WTC11 (cell line): ENCODE measurements at regions not wholly inside any gene's neighbourhood (a gene's known extent, or its start where the extent isn't known, plus 50 kb on each side); places are given as distances from the start of the nearest gene placed in this dataset.
A peak's percentile ranks its signal among the peaks of the same experiment; 100 is the strongest.

Experiments
- ATAC-seq: fragments of 200-7000 bp; cut with Tn5 transposase; 2 replicates; pipeline ENCODE4 v1.10.0; 2021; ENCODE audit warnings: mild to moderate bottlenecking, moderate library complexity
- CTCF ChIA-PET: fragments of 300-600 bp; sonication (Branson Sonifier 250); formaldehyde crosslinking; loops from one replicate; lab custom pipeline; 2021; ENCODE audit warnings: antibody characterized with exemption; lab: Charles Lee
- POLR2A ChIA-PET: fragments of 350-600 bp; sonication (Branson Sonifier 250); formaldehyde crosslinking; loops from one replicate; lab custom pipeline; 2021; ENCODE audit warnings: antibody characterized with exemption; lab: Charles Lee
- DNase-seq: peaks from one replicate; pipeline ENCODE4 v3.0.0; 2021; ENCODE audit warnings: low spot score
- H3K27ac Mint-ChIP-seq: 2 replicates; pipeline ENCODE4 v1.8.0; 2021; ENCODE audit warnings: mixed read lengths
- H3K27me3 Mint-ChIP-seq: 2 replicates; pipeline ENCODE4 v1.8.0; 2021; ENCODE audit warnings: low read depth, mild to moderate bottlenecking, moderate library complexity, mixed read lengths
- H3K36me3 Mint-ChIP-seq: 2 replicates; pipeline ENCODE4 v1.8.0; 2021; ENCODE audit warnings: mixed read lengths
- H3K4me1 Mint-ChIP-seq: 2 replicates; pipeline ENCODE4 v1.8.0; 2022; ENCODE audit warnings: mixed read lengths
- H3K4me3 Mint-ChIP-seq: 2 replicates; pipeline ENCODE4 v1.8.0; 2021; ENCODE audit warnings: mild to moderate bottlenecking, moderate library complexity, mixed read lengths
- H3K9me3 Mint-ChIP-seq: 2 replicates; pipeline ENCODE4 v1.8.0; 2021; ENCODE audit warnings: mixed read lengths
- CBFB ChIP-seq: sonication (generic); formaldehyde crosslinking; IDR thresholded peaks from 2 replicates; pipeline ENCODE4 v1.8.1; 2022; ENCODE audit warnings: mild to moderate bottlenecking, low read depth, missing genetic modification reagents
- CREM ChIP-seq: sonication (generic); formaldehyde crosslinking; IDR thresholded peaks from 2 replicates; pipeline ENCODE4 v1.8.1; 2022; ENCODE audit warnings: mild to moderate bottlenecking, missing genetic modification reagents, moderate library complexity
- ETV6 ChIP-seq: sonication (generic); formaldehyde crosslinking; IDR thresholded peaks from 2 replicates; pipeline ENCODE4 v1.8.1; 2022; ENCODE audit warnings: mild to moderate bottlenecking, missing genetic modification reagents
- FOXJ3 ChIP-seq: sonication (generic); formaldehyde crosslinking; IDR thresholded peaks from 2 replicates; pipeline ENCODE4 v1.9.0; 2021; ENCODE audit warnings: missing genetic modification reagents, mild to moderate bottlenecking, borderline replicate concordance
- GABPB1 ChIP-seq: sonication (generic); formaldehyde crosslinking; IDR thresholded peaks from 2 replicates; pipeline ENCODE4 v1.8.1; 2023; ENCODE audit warnings: mild to moderate bottlenecking, missing genetic modification reagents
- GTF2I ChIP-seq: fragments of 250-450 bp; sonication (Bioruptor Pico); conservative IDR thresholded peaks from 2 replicates; pipeline ENCODE4 v1.4.0; 2021; ENCODE audit warnings: mild to moderate bottlenecking
- HMGXB4 ChIP-seq: sonication (generic); formaldehyde crosslinking; IDR thresholded peaks from 2 replicates; pipeline ENCODE4 v1.8.1; 2023; ENCODE audit warnings: mild to moderate bottlenecking, moderate library complexity, missing genetic modification reagents
- IRF2 ChIP-seq: sonication (generic); formaldehyde crosslinking; IDR thresholded peaks from 2 replicates; pipeline ENCODE4 v1.8.0; 2022; ENCODE audit warnings: low read depth, missing genetic modification reagents, borderline replicate concordance
- KAT7 ChIP-seq: sonication (generic); formaldehyde crosslinking; IDR thresholded peaks from 2 replicates; pipeline ENCODE4 v1.8.1; 2023; ENCODE audit warnings: missing genetic modification reagents, mild to moderate bottlenecking, borderline replicate concordance
- MAX ChIP-seq: sonication (generic); formaldehyde crosslinking; IDR thresholded peaks from 2 replicates; pipeline ENCODE4 v1.8.0; 2022; ENCODE audit warnings: mild to moderate bottlenecking, missing genetic modification reagents
- NR3C1 ChIP-seq: sonication (generic); formaldehyde crosslinking; conservative IDR thresholded peaks from 2 replicates; pipeline ENCODE4 v1.8.1; 2023; ENCODE audit warnings: low read depth, mild to moderate bottlenecking, missing genetic modification reagents
- OVOL2 ChIP-seq: fragments of 250-450 bp; sonication (Bioruptor Pico); IDR thresholded peaks from 2 replicates; pipeline ENCODE4 v1.9.0; 2021; ENCODE audit warnings: mild to moderate bottlenecking, borderline replicate concordance
- RELA ChIP-seq: sonication (generic); formaldehyde crosslinking; IDR thresholded peaks from 2 replicates; pipeline ENCODE4 v1.8.1; 2022; ENCODE audit warnings: missing genetic modification reagents, mild to moderate bottlenecking, borderline replicate concordance
- SMAD4 ChIP-seq: sonication (generic); formaldehyde crosslinking; IDR thresholded peaks from 2 replicates; pipeline ENCODE4 v1.8.0; 2022; ENCODE audit warnings: mild to moderate bottlenecking, missing genetic modification reagents
- ZNF219 ChIP-seq: sonication (generic); formaldehyde crosslinking; IDR thresholded peaks from 2 replicates; pipeline ENCODE4 v1.8.0; 2023; ENCODE audit warnings: missing genetic modification reagents, mild to moderate bottlenecking, borderline replicate concordance
- ZNF263 ChIP-seq: sonication (generic); formaldehyde crosslinking; IDR thresholded peaks from 2 replicates; pipeline ENCODE4 v1.8.1; 2022; ENCODE audit warnings: low read depth, mild to moderate bottlenecking, moderate library complexity, missing genetic modification reagents
- ZNF396 ChIP-seq: fragments of 250-450 bp; sonication (Bioruptor Pico); IDR thresholded peaks from 2 replicates; pipeline ENCODE4 v1.8.0; 2021; ENCODE audit warnings: mild to moderate bottlenecking, moderate library complexity, borderline replicate concordance
- ZNF423 ChIP-seq: fragments of 250-450 bp; sonication (Bioruptor Pico); IDR thresholded peaks from 2 replicates; pipeline ENCODE4 v2.1.2; 2022; ENCODE audit warnings: mild to moderate bottlenecking, moderate library complexity
- ZNF671 ChIP-seq: fragments of 250-450 bp; sonication (Bioruptor Pico); IDR thresholded peaks from 2 replicates; pipeline ENCODE4 v1.8.0; 2021; ENCODE audit warnings: mild to moderate bottlenecking
- TF ChIP-seq, protein P1 (sequence below): sonication (generic); formaldehyde crosslinking; IDR thresholded peaks from 2 replicates; pipeline ENCODE4 v1.8.0; 2022; ENCODE audit warnings: mild to moderate bottlenecking, missing genetic modification reagents
- TF ChIP-seq, protein P2 (sequence below): fragments of 250-450 bp; sonication (Bioruptor Pico); IDR thresholded peaks from 2 replicates; pipeline ENCODE4 v1.8.0; 2021; ENCODE audit warnings: mild to moderate bottlenecking

- Mint-ChIP-seq H3K27me3 (peaks cover 27% of the 10 kb centered on the region), H3K4me1 (peaks cover 59% of the 10 kb centered on the region), H3K27ac (peak overlapping the region; percentile 64), H3K9me3 (no peaks in the 10 kb centered on the region), H3K4me3 (peak overlapping the region; percentile 90), H3K36me3 (no peaks in the 10 kb centered on the region)
- TF ChIP-seq SMAD4 (CRISPR knock-in tag), result no peak
- peak; percentile 73; the same call in 1 of the 2 replicates for TF ChIP-seq HMGXB4 (CRISPR knock-in tag)
- TF ChIP-seq, protein P1, sequence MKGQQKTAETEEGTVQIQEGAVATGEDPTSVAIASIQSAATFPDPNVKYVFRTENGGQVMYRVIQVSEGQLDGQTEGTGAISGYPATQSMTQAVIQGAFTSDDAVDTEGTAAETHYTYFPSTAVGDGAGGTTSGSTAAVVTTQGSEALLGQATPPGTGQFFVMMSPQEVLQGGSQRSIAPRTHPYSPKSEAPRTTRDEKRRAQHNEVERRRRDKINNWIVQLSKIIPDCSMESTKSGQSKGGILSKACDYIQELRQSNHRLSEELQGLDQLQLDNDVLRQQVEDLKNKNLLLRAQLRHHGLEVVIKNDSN (CRISPR knock-in tag), result no peak
- TF ChIP-seq KAT7 (CRISPR knock-in tag), result peak; percentile 14; the same call in 1 of the 2 replicates
- TF ChIP-seq MAX (CRISPR knock-in tag), result 0 out of 2 replicates have a peak, but pooled peaks have one; percentile 22
- TF ChIP-seq OVOL2 (CRISPR knock-in tag), result no peak
- 0 out of 2 replicates have a peak, but pooled peaks have one; percentile 39 for TF ChIP-seq CREM (CRISPR knock-in tag)
- 0 out of 2 replicates have a peak, but pooled peaks have one; percentile 16 for TF ChIP-seq ZNF219 (CRISPR knock-in tag)
- 0 out of 2 replicates have a peak, but pooled peaks have one; percentile 12 for TF ChIP-seq ZNF423 (CRISPR knock-in tag)
- DNase-seq (peak; percentile 57), ATAC-seq (peak; percentile 14)
- CTCF ChIA-PET, result interaction anchor here (1.5 kb wide), 1 partner anchor 120 kb away, joined by 4 read pairs; no protein-coding TSS in a partner anchor
- POLR2A ChIA-PET, result interaction anchor here (1.0 kb wide), 1 partner anchor 41 kb away, joined by 3 read pairs; no protein-coding TSS in a partner anchor
Observed at GRCh38 chr4:182144626-182145333, 98.4 kb upstream of the TENM3 start.

- ATAC-seq, result no peak
- Mint-ChIP-seq H3K27ac (peak overlapping the region; percentile 64), H3K9me3 (no peaks in the 10 kb centered on the region), H3K27me3 (peaks cover 21% of the 10 kb centered on the region), H3K4me1 (peaks cover 62% of the 10 kb centered on the region), H3K4me3 (peak overlapping the region; percentile 90), H3K36me3 (no peaks in the 10 kb centered on the region)
- CTCF ChIA-PET, result interaction anchor here (1.5 kb wide), 1 partner anchor 120 kb away, joined by 4 read pairs; no protein-coding TSS in a partner anchor
- POLR2A ChIA-PET, result interaction anchor here (1.0 kb wide), 1 partner anchor 40 kb away, joined by 3 read pairs; no protein-coding TSS in a partner anchor
- no peak for DNase-seq
- TF ChIP-seq, protein P2, sequence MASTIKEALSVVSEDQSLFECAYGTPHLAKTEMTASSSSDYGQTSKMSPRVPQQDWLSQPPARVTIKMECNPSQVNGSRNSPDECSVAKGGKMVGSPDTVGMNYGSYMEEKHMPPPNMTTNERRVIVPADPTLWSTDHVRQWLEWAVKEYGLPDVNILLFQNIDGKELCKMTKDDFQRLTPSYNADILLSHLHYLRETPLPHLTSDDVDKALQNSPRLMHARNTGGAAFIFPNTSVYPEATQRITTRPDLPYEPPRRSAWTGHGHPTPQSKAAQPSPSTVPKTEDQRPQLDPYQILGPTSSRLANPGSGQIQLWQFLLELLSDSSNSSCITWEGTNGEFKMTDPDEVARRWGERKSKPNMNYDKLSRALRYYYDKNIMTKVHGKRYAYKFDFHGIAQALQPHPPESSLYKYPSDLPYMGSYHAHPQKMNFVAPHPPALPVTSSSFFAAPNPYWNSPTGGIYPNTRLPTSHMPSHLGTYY, result no peak
- TF ChIP-seq ETV6 (CRISPR knock-in tag), result no peak
- no peak for TF ChIP-seq ZNF263 (CRISPR knock-in tag)
- TF ChIP-seq RELA, result no peak
- no peak for TF ChIP-seq CREM (CRISPR knock-in tag)
- no peak for TF ChIP-seq GTF2I
- TF ChIP-seq CBFB, result no peak
- no peak for TF ChIP-seq GABPB1 (CRISPR knock-in tag)
- TF ChIP-seq ZNF671, result no peak
- no peak for TF ChIP-seq NR3C1 (CRISPR knock-in tag)
- TF ChIP-seq ZNF396 (CRISPR knock-in tag), result no peak
- TF ChIP-seq IRF2 (CRISPR knock-in tag), result no peak
- TF ChIP-seq FOXJ3, result no peak
Observed at GRCh38 chr4:182145334-182145905, 97.8 kb upstream of the TENM3 start.
